ENCODE measurements at regions not wholly inside any gene's neighbourhood (a gene's known extent, or its start where the extent isn't known, plus 50 kb on each side); places are given as distances from the start of the nearest gene placed in this dataset.

GRCh38 chr6:110558575-110558974 is 82.2 kb upstream of the SLC22A16 start:
- no peak for DNase-seq (ENCODE audit: low spot score in 2 of 2)
- FAIRE-seq = no peak

- DNase-seq (ENCODE audit: low spot score in 2 of 2) (no peak), FAIRE-seq (no peak)
Measured at GRCh38 chr6:110557199-110557598, 80.8 kb upstream of the SLC22A16 start.

- FAIRE-seq = no peak
- no peak for DNase-seq (ENCODE audit: low spot score in 2 of 2)
Measured at GRCh38 chr6:110556317-110557110, 80.1 kb upstream of the SLC22A16 start.

- FAIRE-seq (peak; percentile 90), DNase-seq (ENCODE audit: low spot score in 2 of 2) (no peak)
Measured at GRCh38 chr6:110554966-110555460, 78.6 kb upstream of the SLC22A16 start.

GRCh38 chr6:110554441-110554840 is 78.0 kb upstream of the SLC22A16 start:
- DNase-seq (ENCODE audit: low spot score in 2 of 2) (no peak), FAIRE-seq (no peak)

- FAIRE-seq = no peak
Measured at GRCh38 chr6:110552901-110553641, 76.7 kb upstream of the SLC22A16 start.

GRCh38 chr6:110552076-110552475 is 75.7 kb upstream of the SLC22A16 start:
- DNase-seq (ENCODE audit: low spot score in 2 of 2) (no peak), FAIRE-seq (no peak)

More at GRCh38 chr6:110552901-110553641, 76.7 kb upstream of the SLC22A16 start:
- no peak for DNase-seq (ENCODE audit: low spot score in 2 of 2)

GRCh38 chr6:110551088-110551487 is 74.7 kb upstream of the SLC22A16 start:
- DNase-seq (ENCODE audit: low spot score in 2 of 2) (no peak), FAIRE-seq (no peak)

- DNase-seq (ENCODE audit: low spot score in 2 of 2) = no peak
- FAIRE-seq = no peak
Measured at GRCh38 chr6:110550353-110550752, 73.9 kb upstream of the SLC22A16 start.

- FAIRE-seq = no peak
Measured at GRCh38 chr6:110549277-110549676, 72.9 kb upstream of the SLC22A16 start.

GRCh38 chr6:110548110-110548847 is 71.9 kb upstream of the SLC22A16 start:
- DNase-seq (ENCODE audit: low spot score in 2 of 2) (no peak), FAIRE-seq (no peak)

More at GRCh38 chr6:110549277-110549676, 72.9 kb upstream of the SLC22A16 start:
- DNase-seq (ENCODE audit: low spot score in 2 of 2) = no peak

- DNase-seq (ENCODE audit: low spot score in 2 of 2) (no peak), FAIRE-seq (no peak)
Measured at GRCh38 chr6:110547266-110547964, 71.0 kb upstream of the SLC22A16 start.

- FAIRE-seq (no peak), DNase-seq (ENCODE audit: low spot score in 2 of 2) (no peak)
Measured at GRCh38 chr6:110545081-110545872, 68.9 kb upstream of the SLC22A16 start.

GRCh38 chr6:110544472-110544871 is 68.1 kb upstream of the SLC22A16 start:
- FAIRE-seq (no peak), DNase-seq (ENCODE audit: low spot score in 2 of 2) (no peak)

- no peak for DNase-seq (ENCODE audit: low spot score in 2 of 2)
- FAIRE-seq = no peak
Measured at GRCh38 chr6:110543106-110543505, 66.7 kb upstream of the SLC22A16 start.

GRCh38 chr6:110542311-110543024 is 66.1 kb upstream of the SLC22A16 start:
- no peak for FAIRE-seq

GRCh38 chr6:110541701-110542309 is 65.4 kb upstream of the SLC22A16 start:
- FAIRE-seq (peak; percentile 84), DNase-seq (ENCODE audit: low spot score in 2 of 2) (no peak)

More at GRCh38 chr6:110542311-110543024, 66.1 kb upstream of the SLC22A16 start:
- no peak for DNase-seq (ENCODE audit: low spot score in 2 of 2)
